Activated CD8-positive, alpha-beta memory T cell treated with anti-CD3 and anti-CD28 coated beads for 24 hours (primary cell): ENCODE measurements at regions not wholly inside any gene's neighbourhood (a gene's known extent, or its start where the extent isn't known, plus 50 kb on each side); places are given as distances from the start of the nearest gene placed in this dataset.

ENCODE experiments used
- DNase-seq: peaks from one replicate; pipeline ENCODE4 v3.0.0-alpha.2; 2020

- DNase-seq, result no peak
These were observed 110.3 kb downstream of the LSM3 start for GRCh38 chr3:14288833-14289451.

DNA sequence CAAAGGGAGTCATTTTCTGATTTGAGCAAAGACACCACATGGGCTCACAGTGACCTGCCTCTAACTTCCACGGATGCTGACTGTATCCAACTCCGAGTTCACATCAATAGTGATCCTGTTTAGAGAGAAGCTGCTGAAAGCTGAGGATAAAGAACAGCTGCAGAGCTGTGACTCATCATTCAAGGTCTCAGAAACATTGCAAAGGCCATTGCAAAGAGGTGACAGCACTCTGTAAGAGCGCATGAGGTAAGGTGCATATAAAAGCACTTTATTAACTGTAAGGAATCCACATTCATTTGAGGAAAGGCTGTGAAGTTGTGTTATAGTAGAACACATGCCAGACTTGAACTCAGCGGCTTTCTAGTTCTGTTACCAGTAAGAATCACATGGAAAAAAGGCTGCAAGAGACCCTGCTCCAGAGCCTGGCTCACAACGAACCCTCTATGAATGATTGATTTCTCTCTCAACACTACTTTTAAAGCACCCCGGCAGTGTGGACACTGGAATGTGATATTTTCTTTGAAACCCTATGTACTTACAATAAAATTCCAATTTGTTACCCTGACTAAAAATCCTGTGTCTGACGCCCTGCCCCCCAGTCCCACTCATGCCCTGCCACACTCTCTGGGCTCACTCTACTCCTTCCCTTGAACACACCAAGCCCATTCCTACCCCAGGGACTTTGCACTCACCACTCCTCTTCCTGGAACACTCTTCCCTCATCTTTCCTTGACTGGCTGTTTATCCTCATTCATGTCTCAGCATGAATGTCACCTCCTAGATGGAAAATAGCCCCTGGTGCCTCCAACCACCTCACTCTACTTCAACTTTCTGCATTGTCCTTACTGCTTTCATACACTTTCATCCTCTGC is 111.2 kb downstream of the LSM3 start:
- DNase-seq, result no peak

DNA sequence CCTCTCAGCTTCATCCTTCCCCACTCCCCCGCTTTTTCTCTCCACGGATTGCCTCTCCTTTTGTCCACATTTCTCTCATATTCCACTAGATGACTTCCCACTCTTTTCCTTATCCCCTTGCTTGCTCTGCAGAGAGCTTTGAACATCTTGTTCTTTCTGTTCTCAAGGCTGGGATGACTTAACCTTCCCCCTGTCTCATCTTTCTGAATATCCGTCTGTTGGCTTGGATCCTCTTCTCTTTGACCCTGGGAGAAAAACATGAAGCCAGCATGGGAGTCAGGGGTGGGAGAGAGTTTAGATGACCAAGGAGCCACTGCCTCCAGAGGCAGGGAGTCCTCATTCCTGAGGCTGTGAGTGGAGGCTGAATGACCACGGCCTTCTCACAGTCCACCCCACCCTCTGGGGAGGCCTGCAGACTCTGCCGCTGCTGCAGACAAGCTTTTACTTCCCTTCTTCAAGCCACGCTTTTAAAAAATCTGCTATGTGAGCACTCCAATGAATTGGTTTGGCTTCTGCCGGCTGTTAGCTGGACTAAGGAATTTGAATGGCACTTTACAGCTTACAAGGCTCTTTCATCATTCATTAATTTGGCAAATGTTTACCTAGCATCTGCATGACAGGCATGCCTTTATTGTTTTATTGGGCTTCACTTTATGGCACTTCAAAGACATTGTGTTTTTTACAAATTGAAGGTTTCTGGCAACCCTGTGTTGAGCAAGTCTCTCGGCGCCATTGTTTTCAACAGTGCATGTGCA is 111.6 kb upstream of the SLC6A6 start:
- DNase-seq, result no peak

GRCh38 chr3:14295037-14295436 is 107.4 kb upstream of the SLC6A6 start:
- DNase-seq, result no peak

- no peak for DNase-seq
These were observed 106.6 kb upstream of the SLC6A6 start for GRCh38 chr3:14295801-14296200.

DNA sequence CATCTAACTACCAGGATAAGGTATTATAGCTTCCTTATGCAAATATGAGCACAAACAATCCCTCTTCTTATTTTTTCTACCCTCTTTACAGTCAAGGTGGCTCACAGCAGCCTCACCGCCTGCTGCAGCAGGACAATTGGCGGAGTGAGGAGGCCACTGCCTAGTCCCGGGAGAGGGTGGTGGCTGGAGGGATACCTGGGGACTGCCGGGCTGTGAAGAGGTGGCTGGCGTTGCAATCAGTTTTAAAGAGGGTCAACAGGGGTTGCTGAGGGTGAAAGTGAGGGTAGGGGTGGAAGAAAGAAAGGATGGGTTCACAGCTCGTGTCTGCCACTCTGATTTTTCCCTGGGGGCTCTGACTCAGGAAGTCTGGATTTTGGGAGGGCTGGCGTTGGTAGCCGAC is 105.1 kb upstream of the SLC6A6 start:
- DNase-seq, result no peak

DNA sequence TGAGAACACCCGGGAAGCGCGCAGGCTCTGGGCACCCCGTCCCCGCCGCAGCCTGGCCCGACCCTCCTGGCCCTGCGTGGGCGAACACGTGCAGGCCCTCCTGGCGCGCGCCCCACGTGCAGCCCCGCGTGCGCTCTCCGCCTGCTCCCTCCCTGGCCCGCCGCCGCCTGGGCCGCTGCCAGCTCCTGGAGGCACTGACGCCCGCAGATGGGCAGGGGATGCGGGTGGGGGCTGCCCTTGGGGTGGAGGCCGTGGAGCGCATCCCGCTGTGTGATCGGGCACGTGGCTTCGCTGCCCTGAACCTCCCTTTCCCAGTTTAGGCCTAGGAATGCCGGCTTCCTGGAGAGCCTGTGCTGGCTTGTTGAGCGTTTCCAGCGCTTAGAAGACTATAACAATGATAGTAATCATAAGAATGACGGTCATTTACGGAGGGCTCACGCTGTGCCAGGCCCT is 104.6 kb upstream of the SLC6A6 start:
- no peak for DNase-seq

DNA sequence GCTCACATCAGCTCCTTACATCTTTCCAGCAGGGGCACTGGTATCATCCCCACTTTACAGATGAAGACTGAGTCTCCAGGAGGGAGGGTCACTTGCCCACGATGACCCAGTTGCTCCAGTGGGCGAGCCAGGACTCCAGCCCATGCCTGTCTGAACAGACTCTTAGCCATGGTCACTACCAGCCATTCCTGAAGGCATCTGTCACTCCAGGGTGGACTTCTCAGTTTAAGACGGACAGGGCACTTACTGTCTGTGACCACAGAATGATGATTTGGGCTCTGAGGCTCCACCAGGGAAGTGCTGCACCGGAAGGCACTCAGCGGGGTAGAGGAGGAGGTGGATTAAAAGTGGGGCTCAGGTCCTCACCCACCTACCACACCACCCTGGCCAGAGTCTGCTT is 104.0 kb upstream of the SLC6A6 start:
- no peak for DNase-seq

DNA sequence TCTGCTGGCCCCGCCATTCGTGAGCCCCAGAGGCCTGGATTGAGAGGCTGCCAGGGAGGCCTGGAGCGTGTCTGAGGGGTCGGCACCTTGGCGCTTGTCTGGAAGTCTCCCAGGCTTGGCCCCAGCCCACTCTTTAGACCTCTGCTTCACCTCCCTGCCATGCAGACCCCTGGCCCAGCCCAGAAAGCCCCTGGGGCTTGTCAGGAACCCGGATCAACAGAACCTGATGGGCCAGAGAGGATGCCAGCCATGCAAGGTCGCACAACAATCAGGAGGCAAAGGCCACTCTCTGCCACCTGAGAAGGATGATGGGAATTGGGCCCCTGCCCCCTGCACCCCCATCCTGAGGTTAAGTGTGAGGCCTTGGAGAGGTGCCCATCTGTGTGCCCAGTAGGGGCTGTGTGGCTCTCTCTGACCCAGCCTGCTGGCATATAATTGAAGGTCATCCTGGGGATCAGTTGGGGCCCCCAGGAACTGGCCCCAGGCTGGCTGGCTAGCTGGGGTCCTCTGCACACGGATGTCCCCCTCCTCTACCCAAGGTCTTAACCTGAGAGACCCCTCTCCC is 103.3 kb upstream of the SLC6A6 start:
- no peak for DNase-seq

DNA sequence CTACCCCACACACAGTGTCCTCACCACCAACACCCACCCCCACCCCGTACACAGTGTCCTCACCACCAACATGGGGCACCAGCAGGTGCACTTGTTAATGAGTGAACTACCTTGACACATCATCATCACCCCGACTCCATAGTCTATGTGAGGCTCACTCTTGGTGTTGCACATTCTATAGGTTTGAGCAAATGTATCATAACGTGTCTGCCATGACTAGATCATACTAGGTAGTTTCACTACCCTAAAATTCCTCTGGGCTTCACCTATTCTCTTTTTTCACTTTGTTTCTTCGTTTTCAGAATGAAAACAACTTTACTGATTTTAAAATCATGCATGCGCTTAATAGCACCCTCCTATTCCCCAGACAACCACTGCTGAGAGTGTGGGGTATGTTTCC is 102.6 kb upstream of the SLC6A6 start:
- no peak for DNase-seq

GRCh38 chr3:14300721-14301399 is 101.5 kb upstream of the SLC6A6 start:
- DNase-seq, result no peak

- no peak for DNase-seq
These were observed 100.8 kb upstream of the SLC6A6 start for GRCh38 chr3:14301558-14301957.

- no peak for DNase-seq
These were observed 98.9 kb upstream of the SLC6A6 start for GRCh38 chr3:14303336-14304100.

DNA sequence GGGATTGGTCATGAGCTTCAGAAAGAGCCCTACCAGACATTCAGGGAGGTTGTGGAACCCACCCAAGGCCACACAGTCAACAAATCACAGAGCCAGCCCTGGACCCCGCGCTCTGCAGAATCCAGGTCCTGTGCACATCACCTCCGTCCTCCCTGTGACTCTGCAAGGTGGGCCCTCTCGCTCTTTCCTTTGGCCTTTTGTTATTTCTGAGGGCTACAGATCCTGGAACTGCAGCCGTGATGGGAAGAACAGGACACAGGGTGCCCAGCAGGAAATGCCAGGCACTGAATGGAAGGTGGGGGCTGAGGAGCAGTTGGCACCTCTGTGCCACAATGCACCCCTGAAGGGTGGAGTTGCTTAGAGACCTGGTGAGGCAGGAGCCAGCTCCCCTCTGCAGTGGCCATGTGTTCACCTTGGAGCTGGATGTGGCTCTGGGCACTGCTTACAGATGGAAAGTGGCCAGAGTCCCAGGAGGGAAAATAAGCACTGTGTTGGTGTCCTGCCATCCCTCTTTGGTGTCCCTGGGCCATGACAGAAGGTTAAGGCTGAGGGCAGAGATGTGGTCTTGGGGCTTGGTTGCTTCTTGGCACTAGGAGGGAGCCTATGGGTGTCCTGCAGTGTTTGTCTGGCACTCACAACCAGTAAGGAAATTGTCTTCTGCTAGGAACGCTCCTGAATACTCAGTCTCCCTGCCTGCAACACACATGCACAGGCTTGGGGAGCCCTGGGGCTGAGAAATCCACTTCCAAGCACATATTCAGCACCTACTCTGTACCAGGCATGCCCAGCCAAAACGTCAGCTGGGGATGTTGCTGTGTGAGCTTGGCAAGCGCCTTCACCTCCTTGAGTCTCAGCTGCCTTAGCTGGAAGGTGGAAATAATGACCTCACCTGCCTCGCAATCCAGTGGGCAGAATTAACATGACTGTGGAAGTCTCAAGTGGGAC is 98.0 kb upstream of the SLC6A6 start:
- DNase-seq, result no peak

DNA sequence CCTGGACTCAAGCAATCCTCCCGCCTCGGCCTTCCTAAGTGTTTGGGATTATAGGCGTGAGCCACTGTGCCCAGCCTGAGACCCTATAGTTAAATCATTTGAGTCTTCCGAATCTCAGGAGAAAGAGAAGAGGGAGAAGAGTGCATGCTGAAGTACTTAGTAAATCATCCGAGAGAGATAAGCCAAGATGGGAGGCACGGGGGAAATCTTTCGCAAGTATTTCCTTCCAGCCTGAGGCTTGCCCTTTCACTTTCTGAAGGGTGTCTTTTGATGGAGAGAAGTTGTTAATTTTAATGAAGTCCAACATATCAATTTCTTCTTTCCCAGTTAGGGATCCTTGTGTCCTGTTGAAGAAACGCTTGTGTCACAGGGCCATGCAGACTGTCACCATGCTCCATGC is 97.1 kb upstream of the SLC6A6 start:
- DNase-seq, result no peak

GRCh38 chr3:14306142-14306541 is 96.3 kb upstream of the SLC6A6 start:
- no peak for DNase-seq

- DNase-seq, result no peak
These were observed 94.6 kb upstream of the SLC6A6 start for GRCh38 chr3:14307656-14308302.

- DNase-seq, result no peak
These were observed 90.7 kb upstream of the SLC6A6 start for GRCh38 chr3:14311729-14312128.

DNA sequence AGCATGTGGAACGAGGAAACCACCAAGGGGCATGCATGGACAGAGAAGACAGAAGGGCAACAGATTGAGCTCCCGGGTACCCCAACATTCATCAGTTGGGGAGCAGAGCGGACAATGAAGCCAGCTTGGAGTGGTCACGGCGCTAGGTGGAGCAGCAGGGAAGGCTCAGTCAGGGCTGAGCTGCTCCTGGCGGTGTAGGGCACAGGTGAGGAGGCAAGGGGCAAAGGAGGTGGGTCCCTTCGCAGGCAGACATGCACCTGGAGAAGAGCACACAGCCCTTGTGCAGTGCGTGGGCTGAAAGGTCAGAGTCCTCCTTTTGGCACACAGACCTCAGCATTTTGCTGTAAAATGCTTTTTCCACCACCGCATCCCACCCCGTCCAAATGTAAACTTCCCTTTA is 90.0 kb upstream of the SLC6A6 start:
- no peak for DNase-seq

- no peak for DNase-seq
These were observed 85.3 kb upstream of the SLC6A6 start for GRCh38 chr3:14317057-14317553.
